Suprapubic skin (tissue), 4 donors: ENCODE measurements at regions not wholly inside any gene's neighbourhood (a gene's known extent, or its start where the extent isn't known, plus 50 kb on each side); places are given as distances from the start of the nearest gene placed in this dataset.

ENCODE experiments used
- DNase-seq, 2 donors: peaks; one replicate each; pipeline ENCODE4 v3.0.0-alpha.2; 2019; ENCODE audit warnings: low spot score in 2 of 2
- H3K27ac ChIP-seq: fragments of 200-600 bp; sonication (generic); one replicate; pipeline ENCODE4 v1.5.1; 2019
- H3K27me3 ChIP-seq: fragments of 200-600 bp; sonication (generic); one replicate; pipeline ENCODE4 v1.5.1; 2019
- H3K36me3 ChIP-seq: fragments of 200-600 bp; sonication (generic); one replicate; pipeline ENCODE4 v1.5.1; 2019
- H3K4me1 ChIP-seq: fragments of 200-600 bp; sonication (generic); one replicate; pipeline ENCODE4 v1.5.1; 2019
- H3K4me3 ChIP-seq: fragments of 200-600 bp; sonication (generic); one replicate; pipeline ENCODE4 v1.5.1; 2019; ENCODE audit warnings: mild to moderate bottlenecking
- H3K9me3 ChIP-seq: fragments of 200-600 bp; sonication (generic); one replicate; pipeline ENCODE4 v1.5.1; 2019
- CTCF ChIP-seq, 2 donors: fragments of 200-600 bp in 1 of 2; fragments of 450-650 bp in 1 of 2; sonication (generic) in 1 of 2; IDR thresholded peaks; one replicate each; pipeline ENCODE4 v1.5.1; 2016 to 2019; ENCODE audit warnings: antibody characterized with exemption in 2 of 2, mild to moderate bottlenecking in 1 of 2, moderate library complexity in 1 of 2
- EP300 ChIP-seq: sonication (generic); formaldehyde crosslinking; IDR thresholded peaks from one replicate; pipeline ENCODE4 v1.6.1; 2017; ENCODE audit warnings: antibody characterized with exemption
- POLR2A ChIP-seq, 2 donors: fragments of 450-650 bp; IDR thresholded peaks; one replicate each; pipeline ENCODE4 v1.6.1; 2017; ENCODE audit warnings: antibody characterized with exemption in 2 of 2, mild to moderate bottlenecking in 2 of 2, moderate library complexity in 2 of 2
- POLR2AphosphoS5 ChIP-seq, 3 donors: sonication (generic); formaldehyde crosslinking; IDR thresholded peaks; one replicate each; pipeline ENCODE4 v1.6.1; 2017; ENCODE audit warnings: antibody characterized with exemption in 3 of 3
- WGBS: methylation state at CpG from one replicate; pipeline ENCODE4 v1.1.5; 2018; 5-methylcytosine and 5-hydroxymethylcytosine counted together

- no peaks in the 10 kb centered on the region for H3K4me1 ChIP-seq
- H3K9me3 ChIP-seq, result no peaks in the 10 kb centered on the region
- H3K27ac ChIP-seq, result no peak overlapping the region
- no peaks in the 10 kb centered on the region for H3K36me3 ChIP-seq
- H3K27me3 ChIP-seq, result no peaks in the 10 kb centered on the region
- no peak for DNase-seq
- no peak overlapping the region for H3K4me3 ChIP-seq
- no peak for TF ChIP-seq EP300
- no peak for TF ChIP-seq POLR2AphosphoS5 (IDR thresholded peaks at IDR 0.05)
- no peak for TF ChIP-seq POLR2A (IDR thresholded peaks at IDR 0.05)
- no peak for TF ChIP-seq CTCF (IDR thresholded peaks at IDR 0.05)
Observed at GRCh38 chr13:83620530-83621220, 261.6 kb downstream of the SLITRK1 start.

GRCh38 chr13:83618966-83619365 is 263.3 kb downstream of the SLITRK1 start:
- no peaks in the 10 kb centered on the region for H3K9me3 ChIP-seq
- no peak for DNase-seq
- H3K27ac ChIP-seq, result no peak overlapping the region
- H3K27me3 ChIP-seq, result no peaks in the 10 kb centered on the region
- no peak overlapping the region for H3K4me3 ChIP-seq
- no peak for TF ChIP-seq CTCF (IDR thresholded peaks at IDR 0.05)
- TF ChIP-seq EP300, result no peak
- no peak for TF ChIP-seq POLR2A (IDR thresholded peaks at IDR 0.05)
- no peaks in the 10 kb centered on the region for H3K4me1 ChIP-seq
- H3K36me3 ChIP-seq, result no peaks in the 10 kb centered on the region

- 91% methylated on average over 14 of the region's 16 CpGs for WGBS
Observed at GRCh38 chr13:83613524-83613923, 268.8 kb downstream of the SLITRK1 start.

GRCh38 chr13:83601539-83601938 is 280.7 kb downstream of the SLITRK1 start:
- H3K4me1 ChIP-seq, result no peaks in the 10 kb centered on the region
- H3K4me3 ChIP-seq, result no peak overlapping the region
- 96% methylated on average over 1 of the region's 1 CpG for WGBS
- no peak overlapping the region for H3K27ac ChIP-seq
- no peaks in the 10 kb centered on the region for H3K36me3 ChIP-seq
- no peaks in the 10 kb centered on the region for H3K27me3 ChIP-seq
- H3K9me3 ChIP-seq, result no peaks in the 10 kb centered on the region
- no peak for TF ChIP-seq POLR2A (IDR thresholded peaks at IDR 0.05)
- no peak for TF ChIP-seq EP300
- no peak for TF ChIP-seq CTCF (IDR thresholded peaks at IDR 0.05)
- TF ChIP-seq POLR2AphosphoS5 (IDR thresholded peaks at IDR 0.05), result no peak
- no peak for DNase-seq

More at GRCh38 chr13:83613524-83613923, 268.8 kb downstream of the SLITRK1 start:
- Histone ChIP-seq H3K4me1 (no peaks in the 10 kb centered on the region), H3K4me3 (no peak overlapping the region), H3K27ac (no peak overlapping the region), H3K9me3 (no peaks in the 10 kb centered on the region), H3K36me3 (no peaks in the 10 kb centered on the region), H3K27me3 (no peaks in the 10 kb centered on the region)
- DNase-seq, result no peak
- TF ChIP-seq POLR2AphosphoS5 (IDR thresholded peaks at IDR 0.05), result no peak
- no peak for TF ChIP-seq CTCF (IDR thresholded peaks at IDR 0.05)
- no peak for TF ChIP-seq EP300
- TF ChIP-seq POLR2A (IDR thresholded peaks at IDR 0.05), result no peak

- Histone ChIP-seq H3K4me3 (no peak overlapping the region), H3K27me3 (no peaks in the 10 kb centered on the region), H3K9me3 (no peaks in the 10 kb centered on the region), H3K36me3 (no peaks in the 10 kb centered on the region), H3K27ac (no peak overlapping the region), H3K4me1 (no peaks in the 10 kb centered on the region)
- DNase-seq, result no peak
- no peak for TF ChIP-seq POLR2AphosphoS5 (IDR thresholded peaks at IDR 0.05)
- no peak for TF ChIP-seq POLR2A (IDR thresholded peaks at IDR 0.05)
- no peak for TF ChIP-seq CTCF (IDR thresholded peaks at IDR 0.05)
- no peak for TF ChIP-seq EP300
Observed at GRCh38 chr13:83592095-83592494, 290.2 kb downstream of the SLITRK1 start.
